AG10803 (cell line): ENCODE measurements at regions not wholly inside any gene's neighbourhood (a gene's known extent, or its start where the extent isn't known, plus 50 kb on each side); places are given as distances from the start of the nearest gene placed in this dataset.
A peak's percentile ranks its signal among the peaks of the same experiment; 100 is the strongest.

Experiments
- DNase-seq: peaks from one replicate; pipeline ENCODE4 v3.0.0; 2010; ENCODE audit warnings: low read depth
- H3K4me3 ChIP-seq: 2 replicates; pipeline ENCODE4 v1.5.1; 2011; ENCODE audit warnings: mild to moderate bottlenecking, low read length, control low read depth
- CTCF ChIP-seq: conservative IDR thresholded peaks from 2 replicates; pipeline ENCODE4 v1.5.1; 2011; ENCODE audit warnings: mild to moderate bottlenecking, low read length, control low read depth, inconsistent platforms

- no peak for TF ChIP-seq CTCF
- DNase-seq, result no peak
- no peak overlapping the region for H3K4me3 ChIP-seq
Observed at GRCh38 chrX:45751156-45751555, 550.5 kb upstream of the DIPK2B start.

- TF ChIP-seq CTCF, result no peak
- H3K4me3 ChIP-seq, result no peak overlapping the region
- DNase-seq, result no peak
Observed at GRCh38 chrX:45750639-45751038, 550.0 kb upstream of the DIPK2B start.

- DNase-seq, result no peak
Observed at GRCh38 chrX:45749375-45749774, 548.7 kb upstream of the DIPK2B start.

GRCh38 chrX:45748369-45748774 is 547.7 kb upstream of the DIPK2B start:
- no peak for DNase-seq
- TF ChIP-seq CTCF, result no peak
- no peak overlapping the region for H3K4me3 ChIP-seq

More at GRCh38 chrX:45749375-45749774, 548.7 kb upstream of the DIPK2B start:
- no peak overlapping the region for H3K4me3 ChIP-seq
- peak; percentile 37 for TF ChIP-seq CTCF

- H3K4me3 ChIP-seq, result no peak overlapping the region
- DNase-seq, result no peak
- TF ChIP-seq CTCF, result no peak
Observed at GRCh38 chrX:45747905-45748304, 547.2 kb upstream of the DIPK2B start.

GRCh38 chrX:45745479-45745878 is 544.8 kb upstream of the DIPK2B start:
- no peak for TF ChIP-seq CTCF
- peak; percentile 17 for DNase-seq
- H3K4me3 ChIP-seq, result no peak overlapping the region

GRCh38 chrX:45743906-45744625 is 543.4 kb upstream of the DIPK2B start:
- no peak overlapping the region for H3K4me3 ChIP-seq
- TF ChIP-seq CTCF, result no peak
- no peak for DNase-seq
